AML-193 (cell line): ENCODE measurements at regions not wholly inside any gene's neighbourhood (a gene's known extent, or its start where the extent isn't known, plus 50 kb on each side); places are given as distances from the start of the nearest gene placed in this dataset.
A peak's percentile ranks its signal among the peaks of the same experiment; 100 is the strongest.
"Not testable (repeated sequence)": the region's sequence is repeated elsewhere in the genome, so short reads cannot be mapped to it uniquely, and the experiment has no call there.

ENCODE experiments used
- DNase-seq, 2 experiments: peaks; one replicate each; lab custom pipeline; 2025; lab: John Stamatoyannopoulos, UW

- no peak for DNase-seq
Measured at GRCh38 chr5:44942524-44943001, 133.8 kb downstream of the MRPS30 start.

- DNase-seq = no peak
Measured at GRCh38 chr5:44943647-44944046, 134.9 kb downstream of the MRPS30 start.

DNA sequence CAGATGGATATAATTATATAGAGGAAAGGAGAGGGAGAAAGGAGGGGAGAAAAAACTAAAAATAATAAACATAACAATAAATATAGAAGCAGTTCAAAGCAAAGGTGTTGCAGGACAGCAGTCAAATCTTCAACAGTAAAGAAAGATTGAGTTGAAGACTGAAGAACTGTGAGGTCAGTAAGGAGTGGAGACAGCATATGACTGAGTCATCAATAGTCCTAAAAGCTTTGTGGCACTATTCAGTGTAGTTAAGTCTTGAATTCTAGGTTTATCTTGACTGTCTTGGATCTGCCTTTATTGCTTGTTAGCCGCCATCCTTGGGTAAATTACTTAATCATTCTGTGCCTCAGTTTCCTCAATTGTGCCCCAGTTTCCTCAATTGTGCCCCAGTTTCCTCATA is 137.0 kb downstream of the MRPS30 start:
- DNase-seq = no peak

- no peak for DNase-seq
Measured at GRCh38 chr5:44949687-44950086, 140.9 kb downstream of the MRPS30 start.

DNA sequence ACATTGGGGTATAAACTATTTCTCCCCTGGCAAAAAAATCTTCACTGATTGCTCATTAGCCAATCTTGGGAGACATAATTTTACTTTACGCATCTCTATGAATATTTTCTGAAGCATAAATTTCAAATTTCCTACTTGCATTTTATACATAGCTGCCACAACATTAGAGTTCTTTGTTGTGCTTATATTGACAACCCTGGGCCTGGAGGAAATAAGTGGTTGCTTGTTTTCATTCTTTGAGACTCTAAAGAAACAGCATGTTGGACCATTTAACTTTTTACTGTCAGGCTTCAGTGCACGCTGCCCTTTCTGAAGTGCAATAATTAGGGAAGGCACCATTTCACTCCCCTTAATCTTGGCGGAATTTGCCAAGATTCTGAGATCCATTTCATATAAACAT is 142.6 kb downstream of the MRPS30 start:
- DNase-seq = no peak

DNA sequence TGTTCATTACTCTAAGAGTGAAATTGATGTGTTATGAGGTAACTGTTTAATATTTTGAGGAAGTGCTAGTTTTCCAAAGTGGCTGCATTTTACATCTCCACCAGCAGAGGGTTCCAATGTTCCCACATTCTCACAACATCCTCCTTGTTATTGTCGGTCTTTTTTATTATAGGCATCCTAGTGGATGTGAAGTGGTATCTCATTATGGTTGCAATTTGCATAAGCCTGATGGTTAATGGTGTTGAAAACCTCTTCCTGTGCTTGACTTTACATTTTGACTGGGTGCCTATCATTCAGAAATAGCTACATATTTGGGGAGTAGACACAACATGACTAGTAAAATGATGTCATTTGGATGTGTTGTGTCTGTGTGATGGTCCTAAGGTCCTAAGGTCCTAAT is 143.6 kb downstream of the MRPS30 start:
- DNase-seq = peak; percentile 51 to 67

DNA sequence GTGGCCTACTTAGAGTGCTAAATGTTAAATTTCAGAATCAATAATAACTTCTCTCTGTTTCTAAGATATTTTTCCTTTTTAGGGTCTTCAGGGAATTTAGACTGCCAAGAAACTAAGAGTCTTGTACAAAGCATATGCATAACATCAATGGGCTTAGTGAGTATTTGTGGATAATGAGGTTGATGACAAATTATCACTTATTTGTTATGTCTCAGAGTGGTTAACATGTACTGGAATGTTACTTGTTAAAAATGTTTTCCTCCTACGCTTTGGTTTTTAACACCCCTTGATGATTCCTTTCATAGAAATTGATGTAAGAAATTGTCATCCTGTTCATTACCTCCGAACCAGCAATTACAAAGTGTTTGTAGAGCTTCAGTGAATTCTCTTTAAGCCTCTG is 144.3 kb downstream of the MRPS30 start:
- DNase-seq = no peak

- not testable (repeated sequence) for DNase-seq
Measured at GRCh38 chr5:44958943-44959454, 150.3 kb downstream of the MRPS30 start.

DNA sequence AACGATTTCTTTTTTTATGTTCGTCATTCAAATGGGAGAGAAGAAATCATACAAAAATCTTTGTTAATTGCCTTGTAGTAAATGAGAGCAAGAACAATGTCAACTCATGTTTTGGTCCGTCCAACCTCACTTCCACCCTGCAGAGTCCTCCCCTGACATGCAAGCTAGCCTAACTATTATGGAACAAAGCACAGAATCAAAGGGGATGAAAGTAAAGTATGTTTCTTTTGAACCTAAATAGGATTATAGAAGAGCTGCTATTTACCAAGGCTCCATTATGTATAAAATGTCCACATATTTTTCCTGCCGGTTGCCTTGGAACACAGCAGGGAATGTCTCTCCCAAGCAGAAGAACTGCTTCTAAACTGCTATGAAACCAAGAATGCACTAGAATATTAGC is 161.1 kb downstream of the MRPS30 start:
- DNase-seq = no peak

DNA sequence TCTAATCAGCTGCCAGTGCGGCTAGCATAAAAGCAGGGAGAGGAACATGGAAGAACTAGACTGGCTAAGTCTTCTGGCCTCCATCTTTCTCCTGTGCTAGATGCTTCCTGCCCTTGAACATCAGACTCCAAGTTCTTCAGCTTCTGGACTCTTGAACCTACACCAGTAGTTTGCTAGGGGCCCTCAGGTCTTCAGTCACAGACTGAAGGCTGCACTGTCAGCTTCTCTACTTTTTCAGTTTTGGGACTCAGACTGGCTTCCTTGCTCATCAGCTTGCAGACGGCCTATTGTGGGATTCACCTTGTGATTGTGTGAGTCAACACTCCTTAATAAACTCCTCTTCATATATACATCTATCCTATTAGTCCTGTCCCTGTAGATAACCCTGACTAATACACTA is 162.2 kb downstream of the MRPS30 start:
- DNase-seq = not testable (repeated sequence)

- no peak for DNase-seq
Measured at GRCh38 chr5:44974813-44975212, 166.1 kb downstream of the MRPS30 start.

DNA sequence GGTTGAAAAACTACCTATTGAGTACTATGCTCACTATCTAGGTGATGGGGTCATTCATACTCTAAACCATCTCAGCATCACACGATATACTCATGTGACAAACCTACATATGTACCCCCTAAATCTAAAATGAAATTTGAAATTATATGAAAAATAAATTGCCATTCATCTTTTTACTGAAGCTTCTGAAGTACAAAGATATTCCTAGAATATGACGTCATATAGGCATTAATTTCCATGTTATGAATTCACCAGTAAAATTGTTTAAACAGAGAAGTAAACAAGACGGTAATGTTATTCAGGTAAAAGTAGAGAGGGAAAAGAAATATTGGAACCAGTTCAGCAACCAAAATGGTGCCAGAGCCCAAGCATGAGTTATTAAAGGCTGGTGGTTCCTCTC is 173.0 kb downstream of the MRPS30 start:
- DNase-seq = no peak

DNA sequence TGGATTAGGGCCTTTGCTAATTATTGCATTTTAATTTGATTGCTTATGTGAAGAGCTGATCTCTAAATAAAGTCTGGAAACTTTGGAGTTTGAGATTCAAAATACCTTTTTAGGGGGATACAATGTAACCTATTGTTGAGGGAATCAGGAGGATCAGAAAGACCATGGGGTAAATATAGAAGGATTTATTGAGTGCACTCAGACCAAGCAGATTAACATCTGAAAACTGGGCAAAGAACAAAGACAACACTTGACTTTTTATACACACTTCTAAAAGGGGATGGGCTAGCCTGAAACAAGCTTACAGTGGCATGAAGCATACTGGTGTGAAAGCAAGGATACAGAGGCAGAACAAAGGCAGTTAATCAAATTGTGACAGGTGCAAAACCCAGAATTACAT is 174.3 kb downstream of the MRPS30 start:
- DNase-seq = no peak

GRCh38 chr5:44987026-44987425 is 178.3 kb downstream of the MRPS30 start:
- DNase-seq = no peak

GRCh38 chr5:44991693-44992092 is 182.9 kb downstream of the MRPS30 start:
- DNase-seq = no peak

DNA sequence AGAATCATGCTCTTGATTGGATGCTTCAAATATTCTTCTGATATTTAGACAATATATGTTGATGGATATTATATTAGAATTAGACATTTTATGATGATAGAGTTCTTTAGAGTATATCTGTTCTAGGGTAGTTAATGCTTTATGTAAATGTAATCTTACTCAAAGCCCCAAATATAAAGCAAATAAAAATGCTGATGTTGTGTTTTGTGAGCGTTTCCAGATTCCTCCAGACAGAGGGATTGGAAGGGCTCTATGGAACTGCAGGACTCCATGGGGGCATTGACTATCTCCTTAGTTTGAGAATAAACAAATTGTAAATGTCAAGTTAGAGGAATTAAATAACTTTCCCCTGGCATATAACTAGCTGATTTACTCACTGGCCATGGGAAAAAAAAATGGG is 184.5 kb downstream of the MRPS30 start:
- DNase-seq = no peak

GRCh38 chr5:44997506-44997905 is 188.8 kb downstream of the MRPS30 start:
- no peak for DNase-seq

GRCh38 chr5:45007102-45007501 is 198.4 kb downstream of the MRPS30 start:
- DNase-seq = not testable (repeated sequence)

DNA sequence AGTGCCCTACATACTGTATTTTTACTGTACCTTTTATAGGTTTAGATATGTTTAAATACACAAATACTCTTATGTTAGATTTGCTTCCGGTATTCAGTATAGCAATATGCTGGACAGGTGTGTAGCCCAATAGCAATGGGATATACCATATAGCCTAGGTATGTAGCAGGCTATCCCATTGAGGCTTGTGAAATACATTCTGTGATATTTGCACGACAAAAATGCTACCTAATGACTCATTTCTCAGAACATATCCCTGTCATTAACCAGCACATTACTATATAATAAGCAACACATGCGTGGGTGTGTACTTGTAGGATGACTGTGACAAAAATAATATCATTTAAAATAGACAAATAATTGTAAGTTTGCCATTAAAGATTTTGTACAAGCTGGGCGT is 208.8 kb downstream of the MRPS30 start:
- no peak for DNase-seq

GRCh38 chr5:45029553-45029952 is 220.8 kb downstream of the MRPS30 start:
- no peak for DNase-seq

GRCh38 chr5:45035991-45036390 is 227.2 kb downstream of the MRPS30 start:
- DNase-seq = no peak

- no peak for DNase-seq
Measured at GRCh38 chr5:45037927-45038326, 229.2 kb downstream of the MRPS30 start.

GRCh38 chr5:45038366-45038987 is 229.7 kb downstream of the MRPS30 start:
- DNase-seq = peak; percentile 19 to 27

DNA sequence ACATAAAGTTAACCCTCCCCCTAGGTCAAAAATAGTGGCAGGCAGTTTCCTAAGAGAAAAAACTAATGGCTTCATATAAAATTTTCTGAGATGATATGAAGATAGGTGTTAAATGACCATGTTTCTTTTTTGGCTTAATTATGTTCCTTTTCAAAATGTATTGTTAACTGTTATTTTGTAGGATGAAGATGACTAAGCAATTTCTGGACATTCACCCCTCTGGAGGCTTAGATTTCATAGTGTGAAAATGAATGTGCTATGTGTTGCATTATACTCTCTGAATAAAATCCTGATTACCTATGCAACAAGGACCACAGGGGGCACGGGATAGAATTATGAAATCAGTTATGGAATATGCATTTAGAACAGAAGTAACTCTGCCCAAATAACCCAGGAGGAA is 233.5 kb downstream of the MRPS30 start:
- no peak for DNase-seq
